ENCODE measurements at regions not wholly inside any gene's neighbourhood (a gene's known extent, or its start where the extent isn't known, plus 50 kb on each side); places are given as distances from the start of the nearest gene placed in this dataset.
A peak's percentile ranks its signal among the peaks of the same experiment; 100 is the strongest.

GRCh38 chr7:69403169-69403568 lies 195.1 kb upstream of the AUTS2 start:
- DNase-seq (ENCODE audit: low read depth in 1 of 2, low spot score in 2 of 2) (no peak), FAIRE-seq (no peak)
- Histone ChIP-seq H3K27me3 (replicated peaks in 1 of 4; ENCODE audit: control insufficient read depth in 3 of 4, extremely low read depth in 1 of 4, insufficient read depth in 3 of 4, low read length in 3 of 4) (no peaks in the 10 kb centered on the region; a peak in 1 of 7 replicates), H4K5ac (ENCODE audit: insufficient read length, low read depth, low read length) (no peak overlapping the region), H2BK20ac (ENCODE audit: low read length) (no peak overlapping the region), H3K79me2 (ENCODE audit: control insufficient read depth in 1 of 2, insufficient read depth in 2 of 2, low read length in 2 of 2) (no peaks in the 10 kb centered on the region), H3K56ac (replicated peaks; ENCODE audit: insufficient read length, low read depth, low read length) (no peak overlapping the region), H3K27ac (ENCODE audit: low read depth, low read length) (no peak overlapping the region), H3K9me3 (ENCODE audit: insufficient read depth in 2 of 2, low read depth in 1 of 2, low read length in 1 of 2) (no peaks in the 10 kb centered on the region), H3K9ac (replicated peaks in 1 of 4; ENCODE audit: extremely low read depth in 1 of 4, low read depth in 3 of 4, low read length in 3 of 4) (no peak overlapping the region), H3K4me1 (replicated peaks in 1 of 4; ENCODE audit: control insufficient read depth in 3 of 4, insufficient read depth in 4 of 4, low read length in 3 of 4) (peaks cover 0 to 8% (median 4%) of the 10 kb centered on the region in 4 experiments; a peak in 3 of 7 replicates), H3K4me2 (ENCODE audit: insufficient read depth in 1 of 2, low read depth in 2 of 2, low read length in 2 of 2) (no peak overlapping the region), H3K36me3 (ENCODE audit: control insufficient read depth in 2 of 4, insufficient read depth in 4 of 4, low read length in 3 of 4) (no peaks in the 10 kb centered on the region), H2BK15ac (ENCODE audit: low read length) (no peak overlapping the region), H4K20me1 (replicated peaks in 1 of 2; ENCODE audit: control insufficient read depth in 1 of 2, insufficient read depth in 2 of 2, low read length in 2 of 2) (no peaks in the 10 kb centered on the region), H3K23ac (ENCODE audit: insufficient read length) (no peak overlapping the region), H3K4me3 (ENCODE audit: extremely low read depth in 1 of 4, insufficient read depth in 2 of 4, low read depth in 3 of 4, low read length in 4 of 4) (no peak overlapping the region), H3K79me1 (ENCODE audit: low read depth, low read length) (no peaks in the 10 kb centered on the region), H3K4ac (replicated peaks; ENCODE audit: insufficient read length, low read depth, low read length) (no peak overlapping the region), H3K18ac (ENCODE audit: extremely low read depth, low read length) (no peak overlapping the region), H2BK5ac (ENCODE audit: low read depth, low read length) (no peak overlapping the region), H2BK12ac (ENCODE audit: low read depth, low read length) (no peak overlapping the region), H3K14ac (ENCODE audit: insufficient read length) (no peak overlapping the region), H3K23me2 (ENCODE audit: low read depth, low read length) (no peaks in the 10 kb centered on the region), H4K91ac (replicated peaks; ENCODE audit: insufficient read length, low read length) (no peak overlapping the region), H4K8ac (ENCODE audit: extremely low read depth, insufficient read depth, low read length) (no peak overlapping the region), H2AK5ac (ENCODE audit: low read depth, low read length) (no peak overlapping the region), H2AFZ (ENCODE audit: low read length) (no peak overlapping the region), H2BK120ac (replicated peaks; ENCODE audit: low read depth, low read length) (no peak overlapping the region)
- ChIA-PET CTCF (ENCODE audit: partially characterized antibody) (interaction anchor here (0.7 to 1.2 kb wide), 8 partner anchors 13 to 531 kb away, joined by 3 to 5 read pairs (median 4); no protein-coding TSS in a partner anchor), POLR2A (ENCODE audit: partially characterized antibody) (no interaction called here)
- TF ChIP-seq CTCF (IDR thresholded peaks at IDR 0.05; ENCODE audit: control extremely low read depth in 1 of 3, insufficient read depth in 1 of 3, low read depth in 1 of 3, low read length in 3 of 3), result peak; percentile 61 to 67 (median 64)
- TF ChIP-seq GABPA (IDR thresholded peaks at IDR 0.05; ENCODE audit: borderline replicate concordance, insufficient read depth, low read length), result no peak
- peak; percentile 84 to 94 for TF ChIP-seq RAD21 (IDR thresholded peaks at IDR 0.05 in 1 of 2, conservative IDR thresholded peaks at IDR 0.05 in 1 of 2; ENCODE audit: low read depth in 2 of 2, low read length in 2 of 2)
- TF ChIP-seq SP2 (IDR thresholded peaks at IDR 0.05; ENCODE audit: low read length), result no peak
- TF ChIP-seq MAX (IDR thresholded peaks at IDR 0.05), result peak; percentile 31; the same call in 1 of the 2 replicates
- WGBS, 2 experiments (ENCODE audit: extremely low coverage in 1 of 2, insufficient coverage in 1 of 2, insufficient read length in 1 of 2, insufficient replicate concordance in 2 of 2, low coverage in 1 of 2, low lambda C conversion rate in 2 of 2, missing lambda C conversion rate in 1 of 2), result 81% methylated on average over 2 of the region's 2 CpGs; no CpG with 5 or more reads in 1 of the 2 experiments

Data from H1 (cell line).